ENCODE measurements at regions not wholly inside any gene's neighbourhood (a gene's known extent, or its start where the extent isn't known, plus 50 kb on each side); places are given as distances from the start of the nearest gene placed in this dataset.
A peak's percentile ranks its signal among the peaks of the same experiment; 100 is the strongest.

- DNase-seq, result no peak
These were observed 65.7 kb upstream of the GLI2 start for GRCh38 chr2:120669971-120670370.

- no peak for DNase-seq
These were observed 65.3 kb upstream of the GLI2 start for GRCh38 chr2:120670371-120670770.

- no peak for DNase-seq
These were observed 64.7 kb upstream of the GLI2 start for GRCh38 chr2:120670771-120671480.

GRCh38 chr2:120672526-120673204, 63.0 kb upstream of the GLI2 start:
- DNase-seq, result no peak

DNA sequence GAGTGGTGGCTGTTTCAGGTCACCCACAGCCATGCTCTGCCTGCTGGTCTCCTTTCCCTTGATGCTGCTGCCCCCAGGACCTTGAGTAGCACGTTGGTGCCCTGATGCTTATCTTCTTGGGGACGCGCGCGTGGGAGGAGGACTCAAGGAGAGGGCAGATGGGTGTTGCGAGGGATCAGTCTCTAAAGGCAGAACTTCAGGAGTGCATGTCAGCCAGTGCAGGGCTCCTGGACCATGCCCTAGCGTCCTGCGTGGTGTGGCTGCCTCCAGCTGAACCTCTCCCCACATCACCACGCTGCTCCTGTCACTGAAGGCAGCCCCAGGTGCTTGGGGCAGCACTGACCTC, 62.5 kb upstream of the GLI2 start:
- DNase-seq, result no peak

- no peak for DNase-seq
These were observed 62.1 kb upstream of the GLI2 start for GRCh38 chr2:120673571-120674061.

DNA sequence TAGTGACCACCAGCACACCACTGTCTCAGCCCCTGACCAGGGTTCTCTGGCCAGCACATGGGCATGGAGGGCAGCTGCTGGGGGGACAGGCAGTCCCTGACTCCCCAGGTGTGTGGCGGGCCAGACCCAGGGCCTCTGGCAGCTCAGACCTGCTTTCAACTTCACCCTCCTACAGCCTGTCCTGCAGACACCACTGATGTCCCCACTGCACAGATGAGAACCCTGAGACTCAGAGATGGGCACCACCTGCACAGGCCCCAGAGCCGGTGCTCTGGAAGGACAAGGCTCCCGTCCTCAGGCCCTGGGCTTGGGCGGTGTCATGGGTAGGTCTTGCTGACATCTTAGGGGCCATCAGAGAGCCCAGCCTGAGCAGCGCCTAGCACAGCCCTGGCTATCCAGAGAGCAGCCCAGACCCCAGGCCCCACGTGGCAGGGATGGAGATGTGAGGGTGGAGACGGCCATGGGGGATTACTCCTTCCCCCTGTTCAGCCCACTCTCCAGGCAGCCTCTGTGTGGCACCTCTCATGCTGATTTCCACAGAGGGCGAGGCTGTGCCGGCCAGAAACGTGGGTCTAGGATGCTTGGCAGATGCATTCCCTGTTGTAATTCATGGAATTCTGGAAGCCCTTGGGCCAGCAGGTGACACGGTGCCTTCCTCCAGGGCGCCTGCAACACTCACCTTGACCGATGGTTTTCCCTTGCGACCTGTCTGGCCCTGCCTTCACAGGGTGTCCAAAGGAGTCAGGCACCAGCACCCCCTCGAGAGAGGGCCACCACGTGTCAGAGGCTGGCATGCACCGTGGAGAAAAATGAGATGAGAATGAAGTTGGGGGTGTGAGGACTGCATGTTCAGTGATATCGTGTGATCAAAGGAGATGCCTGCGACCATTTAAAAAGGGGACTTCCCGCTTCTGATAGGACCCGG, 61.2 kb upstream of the GLI2 start:
- DNase-seq, result no peak

GRCh38 chr2:120675460-120676130, 60.1 kb upstream of the GLI2 start:
- DNase-seq, result no peak

GRCh38 chr2:120677221-120677620, 58.4 kb upstream of the GLI2 start:
- no peak for DNase-seq

DNA sequence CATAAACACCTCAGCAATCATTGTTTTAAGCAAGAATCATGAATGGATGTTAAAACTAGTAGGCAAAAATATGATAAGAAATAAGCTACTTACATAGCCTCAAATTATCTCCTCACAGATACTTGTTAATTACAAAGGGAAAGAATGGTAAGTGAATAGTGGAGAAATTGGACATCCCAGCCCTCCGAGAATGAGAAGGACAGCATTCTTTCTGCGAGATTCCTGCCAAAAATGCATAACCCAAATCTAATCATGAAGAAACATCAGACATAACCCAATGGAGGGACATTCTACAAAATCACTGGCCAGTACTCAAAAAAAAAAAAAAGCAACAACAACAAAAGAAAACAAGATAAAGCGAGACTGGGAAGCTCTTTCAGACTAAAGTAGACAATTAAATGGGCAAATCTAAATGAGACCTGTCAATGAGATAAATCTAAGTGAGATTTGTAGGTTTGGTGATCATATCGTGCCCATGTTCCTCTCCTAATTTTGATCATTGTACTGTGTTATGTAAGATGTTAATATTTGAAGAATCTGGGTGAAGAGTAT, 57.9 kb upstream of the GLI2 start:
- no peak for DNase-seq

GRCh38 chr2:120678251-120678650, 57.4 kb upstream of the GLI2 start:
- DNase-seq, result no peak

DNA sequence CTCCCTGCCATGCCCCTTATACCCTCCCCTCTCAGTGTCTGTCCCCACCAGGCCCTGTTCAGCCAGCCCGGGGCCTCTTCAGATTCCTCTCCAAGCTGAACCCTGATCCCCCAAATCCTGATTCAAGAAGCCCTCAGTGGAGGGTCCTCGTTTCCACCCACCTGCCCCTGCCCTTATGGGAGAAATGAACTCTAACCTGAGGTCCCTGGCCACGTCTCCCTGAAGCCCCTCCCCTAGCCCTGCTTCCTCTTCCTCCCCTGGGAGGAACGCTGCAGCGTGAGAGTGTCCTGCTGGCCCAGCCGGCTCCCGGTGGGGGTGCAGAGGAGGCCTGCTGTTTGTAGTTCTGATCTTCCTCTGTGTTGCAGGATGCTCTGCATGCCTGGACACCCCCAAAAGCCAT, 56.7 kb upstream of the GLI2 start:
- DNase-seq, result no peak

DNA sequence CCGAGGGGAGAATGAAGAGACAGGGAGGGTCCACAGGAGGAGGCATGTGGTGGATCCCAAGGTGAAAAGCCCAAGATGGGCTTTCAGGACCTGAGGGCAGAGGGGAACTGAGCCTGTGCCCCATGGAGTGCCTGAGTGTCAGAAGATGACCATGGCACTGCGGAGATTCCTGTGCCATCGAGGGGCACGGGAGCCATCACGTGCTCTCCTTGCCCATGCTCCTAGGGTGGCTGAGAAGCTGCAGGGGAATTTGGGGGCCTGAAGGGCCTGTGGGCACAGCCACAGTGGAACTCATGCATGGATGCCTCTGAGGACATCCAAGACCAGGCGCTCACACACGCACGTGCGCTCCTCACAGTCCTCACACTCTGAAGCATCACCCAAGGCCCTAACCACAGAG, 56.1 kb upstream of the GLI2 start:
- DNase-seq, result no peak

DNA sequence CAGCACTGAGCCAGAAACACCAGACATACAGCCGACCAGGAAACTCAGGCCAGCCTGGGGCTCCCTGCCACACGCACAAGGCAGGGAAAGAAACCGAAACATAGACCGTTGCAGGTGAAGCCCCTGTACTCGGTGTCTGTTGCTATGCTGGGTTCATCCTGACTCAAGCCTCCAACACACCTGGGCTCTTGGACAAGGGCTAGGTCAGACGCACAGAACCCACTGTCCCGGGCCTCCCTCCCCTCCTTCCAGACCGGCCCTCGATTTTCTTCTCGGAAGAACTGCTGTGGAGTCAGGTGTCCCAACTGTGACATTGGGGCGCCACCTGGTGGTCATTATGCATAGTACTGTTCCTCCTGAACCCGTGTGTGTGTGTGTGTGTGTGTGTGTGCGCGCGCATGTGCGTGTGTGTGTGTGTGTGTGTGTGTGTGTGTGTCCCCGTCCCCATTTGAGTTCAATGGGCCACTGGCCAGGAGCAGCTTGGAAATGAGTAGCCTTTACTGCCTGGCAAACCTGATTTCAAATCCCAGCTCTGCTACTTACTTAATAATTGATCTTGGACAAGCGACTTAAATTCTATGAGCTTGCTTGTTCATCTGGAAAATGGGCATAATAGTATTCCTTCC, 55.4 kb upstream of the GLI2 start:
- peak; percentile 77 for DNase-seq

- DNase-seq, result no peak
These were observed 54.5 kb upstream of the GLI2 start for GRCh38 chr2:120681181-120681580.

DNA sequence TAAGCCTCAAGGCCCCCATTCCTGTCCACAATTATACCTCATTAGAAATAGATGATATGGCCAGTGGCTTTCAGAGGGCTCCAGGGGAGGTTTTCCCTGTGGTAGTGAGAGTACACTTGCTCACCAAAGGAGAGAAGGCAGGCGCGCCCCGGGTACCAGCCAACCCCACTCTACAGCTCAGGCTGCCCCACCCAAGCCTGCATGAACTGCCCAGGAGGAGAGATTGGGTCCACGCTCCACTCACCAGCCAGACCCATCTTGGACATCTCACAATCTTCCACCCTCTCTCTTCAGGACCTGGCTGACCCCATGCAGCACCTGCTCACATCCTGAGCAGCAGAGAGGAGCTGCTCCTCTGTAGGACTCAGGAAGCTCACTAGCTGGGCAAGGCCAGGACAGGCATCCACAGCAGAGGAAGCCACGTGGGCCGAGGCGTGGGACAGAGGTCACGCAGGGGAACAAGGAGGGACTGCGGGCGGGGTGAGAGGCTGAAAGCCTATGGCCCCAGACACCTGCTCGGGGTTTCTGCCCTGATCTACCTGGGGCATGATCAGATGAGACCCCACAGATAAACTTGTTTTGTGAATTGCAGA, 53.9 kb upstream of the GLI2 start:
- DNase-seq, result no peak

DNA sequence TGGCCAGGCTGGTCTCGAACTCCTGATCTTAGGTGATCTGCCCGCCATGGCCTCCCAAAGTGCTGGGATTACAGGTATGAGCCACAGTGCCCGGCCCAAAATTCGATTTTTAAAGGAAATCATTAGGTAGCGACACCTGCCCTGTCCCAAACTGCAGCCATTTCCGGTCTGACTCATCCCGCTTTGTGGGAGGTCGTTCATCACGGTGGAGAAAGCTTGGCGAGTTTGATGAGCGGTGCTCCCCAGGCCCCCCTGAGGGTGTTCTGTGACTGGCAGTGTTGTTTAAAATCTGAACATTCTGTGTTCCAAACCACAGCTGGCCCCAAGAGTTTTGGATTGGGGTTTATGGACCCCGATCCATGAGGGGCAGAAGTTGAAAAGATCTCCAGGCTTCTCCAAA, 53.0 kb upstream of the GLI2 start:
- no peak for DNase-seq

- DNase-seq, result no peak
These were observed 52.6 kb upstream of the GLI2 start for GRCh38 chr2:120683081-120683480.

- no peak for DNase-seq
These were observed 52.0 kb upstream of the GLI2 start for GRCh38 chr2:120683701-120684100.

GRCh38 chr2:120684289-120685065, 51.2 kb upstream of the GLI2 start:
- DNase-seq, result no peak

Measured in NCI-H2227 treated with DMSO at 0.1 percent for 48 hours (cell line).